ENCODE measurements at regions not wholly inside any gene's neighbourhood (a gene's known extent, or its start where the extent isn't known, plus 50 kb on each side); places are given as distances from the start of the nearest gene placed in this dataset.

DNA sequence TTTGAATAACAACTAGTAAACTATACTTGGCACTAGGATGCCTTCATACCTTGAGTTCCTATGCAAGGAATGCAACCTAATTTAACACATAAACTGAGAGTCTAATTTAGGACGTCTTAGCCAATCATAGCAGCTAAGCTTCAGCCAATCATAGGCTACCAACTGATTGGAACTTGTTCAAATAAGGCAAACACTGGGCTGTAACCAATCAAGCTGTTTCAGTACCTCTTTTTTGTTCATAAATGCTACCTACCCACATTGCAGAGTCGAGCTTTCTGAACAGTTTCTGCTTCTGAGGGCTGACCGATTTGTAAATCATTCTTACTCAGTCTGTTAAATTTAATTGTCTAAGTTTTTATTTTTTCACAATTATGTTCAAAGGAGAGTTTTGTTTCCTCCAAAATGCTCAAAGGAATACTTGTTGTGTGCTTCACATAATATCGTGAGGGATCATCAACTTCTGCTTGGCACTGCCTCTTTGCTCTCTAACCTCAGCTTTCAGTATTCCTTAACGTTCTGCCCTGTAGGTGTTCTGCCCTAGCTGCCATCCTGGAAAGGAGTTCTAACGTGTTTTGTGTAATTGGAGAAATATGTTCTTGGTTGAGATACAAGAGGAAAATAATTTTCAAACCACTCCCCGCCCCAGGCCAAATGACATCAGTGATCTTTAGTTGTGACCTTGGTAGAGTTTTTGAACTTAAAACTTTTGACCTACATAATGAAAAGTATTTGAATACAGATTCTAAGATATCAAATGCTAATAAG, 380.4 kb upstream of the MIS18BP1 start:
- no peak overlapping the region for H3K4me3 ChIP-seq (ENCODE audit: low read length)

GRCh38 chr14:45621731-45622130, 368.7 kb upstream of the MIS18BP1 start:
- Histone ChIP-seq H2AFZ (ENCODE audit: low read depth, low read length) (no peak overlapping the region), H3K27ac (ENCODE audit: low read length) (no peak overlapping the region), H3K4me1 (ENCODE audit: low read length) (no peaks in the 10 kb centered on the region), H3K4me3 (ENCODE audit: low read length) (no peak overlapping the region), H3K36me3 (replicated peaks; ENCODE audit: low read depth, low read length) (no peaks in the 10 kb centered on the region), H3K9ac (ENCODE audit: low read length) (no peak overlapping the region), H3K4me2 (ENCODE audit: low read length) (no peak overlapping the region), H3K9me3 (ENCODE audit: insufficient read depth, low read length) (no peaks in the 10 kb centered on the region), H3K27me3 (ENCODE audit: low read depth, low read length) (no peaks in the 10 kb centered on the region), H3K79me2 (ENCODE audit: low read length) (no peaks in the 10 kb centered on the region), H4K20me1 (ENCODE audit: insufficient read depth, low read length) (no peaks in the 10 kb centered on the region)
- TF ChIP-seq, protein P1, sequence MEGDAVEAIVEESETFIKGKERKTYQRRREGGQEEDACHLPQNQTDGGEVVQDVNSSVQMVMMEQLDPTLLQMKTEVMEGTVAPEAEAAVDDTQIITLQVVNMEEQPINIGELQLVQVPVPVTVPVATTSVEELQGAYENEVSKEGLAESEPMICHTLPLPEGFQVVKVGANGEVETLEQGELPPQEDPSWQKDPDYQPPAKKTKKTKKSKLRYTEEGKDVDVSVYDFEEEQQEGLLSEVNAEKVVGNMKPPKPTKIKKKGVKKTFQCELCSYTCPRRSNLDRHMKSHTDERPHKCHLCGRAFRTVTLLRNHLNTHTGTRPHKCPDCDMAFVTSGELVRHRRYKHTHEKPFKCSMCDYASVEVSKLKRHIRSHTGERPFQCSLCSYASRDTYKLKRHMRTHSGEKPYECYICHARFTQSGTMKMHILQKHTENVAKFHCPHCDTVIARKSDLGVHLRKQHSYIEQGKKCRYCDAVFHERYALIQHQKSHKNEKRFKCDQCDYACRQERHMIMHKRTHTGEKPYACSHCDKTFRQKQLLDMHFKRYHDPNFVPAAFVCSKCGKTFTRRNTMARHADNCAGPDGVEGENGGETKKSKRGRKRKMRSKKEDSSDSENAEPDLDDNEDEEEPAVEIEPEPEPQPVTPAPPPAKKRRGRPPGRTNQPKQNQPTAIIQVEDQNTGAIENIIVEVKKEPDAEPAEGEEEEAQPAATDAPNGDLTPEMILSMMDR (IDR thresholded peaks at IDR 0.05; ENCODE audit: low read depth, low read length), result no peak
- no peak for TF ChIP-seq EZH2phosphoT487 (IDR thresholded peaks at IDR 0.05; ENCODE audit: low read depth)

More for the DNA sequence above, 380.4 kb upstream of the MIS18BP1 start:
- no peak overlapping the region for H3K27ac ChIP-seq (ENCODE audit: low read length)
- no peak for TF ChIP-seq EZH2phosphoT487 (IDR thresholded peaks at IDR 0.05; ENCODE audit: low read depth)
- TF ChIP-seq, protein P1 (IDR thresholded peaks at IDR 0.05; ENCODE audit: low read depth, low read length), result no peak
- no peaks in the 10 kb centered on the region for H3K9me3 ChIP-seq (ENCODE audit: insufficient read depth, low read length)
- H3K4me2 ChIP-seq (ENCODE audit: low read length), result no peak overlapping the region
- no peaks in the 10 kb centered on the region for H3K36me3 ChIP-seq (replicated peaks; ENCODE audit: low read depth, low read length)
- no peaks in the 10 kb centered on the region for H3K79me2 ChIP-seq (ENCODE audit: low read length)
- H3K27me3 ChIP-seq (ENCODE audit: low read depth, low read length), result no peaks in the 10 kb centered on the region
- H4K20me1 ChIP-seq (ENCODE audit: insufficient read depth, low read length), result no peaks in the 10 kb centered on the region
- H3K9ac ChIP-seq (ENCODE audit: low read length), result no peak overlapping the region
- no peak overlapping the region for H2AFZ ChIP-seq (ENCODE audit: low read depth, low read length)
- H3K4me1 ChIP-seq (ENCODE audit: low read length), result no peaks in the 10 kb centered on the region; the same call in 1 of the 2 replicates

DNA sequence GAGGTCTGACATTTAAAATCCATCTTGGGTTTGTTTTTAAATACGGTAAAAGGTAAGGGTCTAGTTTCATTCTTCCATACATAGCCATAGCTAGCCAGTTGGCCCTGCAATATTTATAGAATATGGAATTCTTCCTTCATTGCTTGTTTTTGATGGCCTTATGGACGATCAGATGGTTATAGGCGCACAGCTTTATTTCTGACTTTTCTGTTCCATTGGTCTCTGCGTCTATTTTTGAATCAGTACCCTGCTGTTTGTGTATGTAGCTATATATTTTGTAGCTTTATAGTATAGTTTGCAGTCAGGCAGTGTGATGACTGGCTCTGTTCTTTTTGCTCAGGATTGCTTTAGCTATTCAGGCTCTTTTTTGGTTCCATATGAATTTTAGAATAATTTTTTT, 366.8 kb upstream of the MIS18BP1 start:
- Histone ChIP-seq H3K4me3 (ENCODE audit: low read length) (no peak overlapping the region), H3K79me2 (ENCODE audit: low read length) (no peaks in the 10 kb centered on the region), H3K36me3 (replicated peaks; ENCODE audit: low read depth, low read length) (no peaks in the 10 kb centered on the region), H3K9ac (ENCODE audit: low read length) (no peak overlapping the region), H4K20me1 (ENCODE audit: insufficient read depth, low read length) (no peaks in the 10 kb centered on the region), H3K9me3 (ENCODE audit: insufficient read depth, low read length) (no peaks in the 10 kb centered on the region), H2AFZ (ENCODE audit: low read depth, low read length) (no peak overlapping the region), H3K27ac (ENCODE audit: low read length) (no peak overlapping the region), H3K4me2 (ENCODE audit: low read length) (no peak overlapping the region), H3K4me1 (ENCODE audit: low read length) (no peaks in the 10 kb centered on the region), H3K27me3 (ENCODE audit: low read depth, low read length) (no peaks in the 10 kb centered on the region)
- TF ChIP-seq, protein P1 (IDR thresholded peaks at IDR 0.05; ENCODE audit: low read depth, low read length), result no peak
- TF ChIP-seq EZH2phosphoT487 (IDR thresholded peaks at IDR 0.05; ENCODE audit: low read depth), result no peak

GRCh38 chr14:45610318-45610717, 357.3 kb upstream of the MIS18BP1 start:
- TF ChIP-seq, protein P1 (IDR thresholded peaks at IDR 0.05; ENCODE audit: low read depth, low read length), result peak; percentile 44
- no peak for TF ChIP-seq EZH2phosphoT487 (IDR thresholded peaks at IDR 0.05; ENCODE audit: low read depth)

More at GRCh38 chr14:45610318-45610717, 357.3 kb upstream of the MIS18BP1 start:
- Histone ChIP-seq H3K27ac (ENCODE audit: low read length) (no peak overlapping the region), H3K79me2 (ENCODE audit: low read length) (no peaks in the 10 kb centered on the region), H3K36me3 (replicated peaks; ENCODE audit: low read depth, low read length) (no peaks in the 10 kb centered on the region), H3K9ac (ENCODE audit: low read length) (no peak overlapping the region), H3K9me3 (ENCODE audit: insufficient read depth, low read length) (no peaks in the 10 kb centered on the region), H3K4me3 (ENCODE audit: low read length) (no peak overlapping the region), H2AFZ (ENCODE audit: low read depth, low read length) (no peak overlapping the region), H3K4me1 (ENCODE audit: low read length) (no peaks in the 10 kb centered on the region), H3K27me3 (ENCODE audit: low read depth, low read length) (no peaks in the 10 kb centered on the region), H4K20me1 (ENCODE audit: insufficient read depth, low read length) (no peaks in the 10 kb centered on the region), H3K4me2 (ENCODE audit: low read length) (no peak overlapping the region)

Measured in OCI-LY3 (cell line).